ENCODE measurements at regions not wholly inside any gene's neighbourhood (a gene's known extent, or its start where the extent isn't known, plus 50 kb on each side); places are given as distances from the start of the nearest gene placed in this dataset.

DNA sequence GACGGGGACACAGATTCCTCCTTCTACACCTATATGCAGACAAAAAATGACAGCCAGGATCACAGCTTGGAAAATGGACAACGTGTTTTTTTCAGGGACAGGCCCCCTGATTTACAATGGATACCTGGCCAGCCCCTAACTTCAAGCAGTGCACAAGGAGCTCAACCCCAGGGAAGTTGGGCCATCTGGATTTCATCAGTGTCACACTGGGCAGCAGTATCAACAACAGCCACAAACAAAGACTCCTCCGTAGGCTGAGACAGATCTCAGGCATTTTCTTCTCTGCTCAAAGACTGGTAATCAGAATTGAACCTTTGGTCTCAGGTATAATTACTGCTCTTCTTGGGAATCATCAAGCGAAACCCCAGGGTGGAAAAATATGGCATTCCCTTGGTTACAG, 374.0 kb downstream of the ZNF608 start (continued):
- TF ChIP-seq CHD1 (IDR thresholded peaks at IDR 0.05; ENCODE audit: low read depth, low read length) = no peak
- no peak for TF ChIP-seq SP1 (IDR thresholded peaks at IDR 0.05; ENCODE audit: low read depth, low read length)
- TF ChIP-seq CREB1 (IDR thresholded peaks at IDR 0.05) = no peak

Measured in H1 (cell line).